SJCRH30 (cell line): ENCODE measurements at regions not wholly inside any gene's neighbourhood (a gene's known extent, or its start where the extent isn't known, plus 50 kb on each side); places are given as distances from the start of the nearest gene placed in this dataset.

Experiments used
- DNase-seq, 2 experiments: peaks; one replicate each; pipeline ENCODE4 v3.0.0-alpha.2; 2015 to 2020
- H3K27ac ChIP-seq: fragments of 250-450 bp; sonication (Bioruptor Pico); 2 replicates; pipeline ENCODE4 v1.5.1; 2020; ENCODE audit warnings: mild to moderate bottlenecking, moderate library complexity
- H3K27me3 ChIP-seq: fragments of 250-450 bp; sonication (Bioruptor Pico); 2 replicates; pipeline ENCODE4 v1.5.1; 2020; ENCODE audit warnings: mild to moderate bottlenecking, moderate library complexity
- H3K36me3 ChIP-seq: fragments of 250-450 bp; sonication (Bioruptor Pico); 2 replicates; pipeline ENCODE4 v1.5.1; 2020; ENCODE audit warnings: mild to moderate bottlenecking, moderate library complexity
- H3K4me1 ChIP-seq: fragments of 250-450 bp; sonication (Bioruptor Pico); 2 replicates; pipeline ENCODE4 v1.5.1; 2020; ENCODE audit warnings: mild to moderate bottlenecking, moderate library complexity
- H3K4me3 ChIP-seq: fragments of 250-450 bp; sonication (Bioruptor Pico); 2 replicates; pipeline ENCODE4 v1.5.1; 2020; ENCODE audit warnings: mild to moderate bottlenecking, moderate library complexity
- H3K9me3 ChIP-seq: fragments of 250-450 bp; sonication (Bioruptor Pico); replicated peaks from 2 replicates; pipeline ENCODE4 v1.5.1; 2020; ENCODE audit warnings: mild to moderate bottlenecking, moderate library complexity

DNA sequence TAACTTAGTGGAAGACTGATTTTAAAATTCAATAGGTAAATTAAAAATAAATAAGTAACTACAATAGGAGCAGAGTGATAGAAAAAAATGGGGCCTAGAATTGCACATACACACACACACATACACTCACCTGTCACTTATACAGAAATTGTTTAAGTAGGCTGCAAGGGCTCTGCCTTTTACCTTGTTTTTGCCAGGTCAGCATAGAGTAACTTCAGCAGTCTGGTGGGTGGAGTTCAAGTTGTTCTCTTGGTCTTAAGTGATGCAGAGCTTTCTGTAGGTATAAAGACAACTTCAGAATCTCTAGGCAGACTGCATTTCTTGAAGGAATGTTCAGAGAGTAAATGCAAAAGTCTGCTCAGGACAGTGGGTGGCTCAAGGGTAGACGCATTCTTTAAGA lies 457.0 kb downstream of the INHBA start:
- no peak for DNase-seq
- Histone ChIP-seq H3K27ac (no peak overlapping the region), H3K9me3 (no peaks in the 10 kb centered on the region), H3K4me3 (no peak overlapping the region), H3K4me1 (no peaks in the 10 kb centered on the region), H3K27me3 (no peaks in the 10 kb centered on the region), H3K36me3 (no peaks in the 10 kb centered on the region)

DNA sequence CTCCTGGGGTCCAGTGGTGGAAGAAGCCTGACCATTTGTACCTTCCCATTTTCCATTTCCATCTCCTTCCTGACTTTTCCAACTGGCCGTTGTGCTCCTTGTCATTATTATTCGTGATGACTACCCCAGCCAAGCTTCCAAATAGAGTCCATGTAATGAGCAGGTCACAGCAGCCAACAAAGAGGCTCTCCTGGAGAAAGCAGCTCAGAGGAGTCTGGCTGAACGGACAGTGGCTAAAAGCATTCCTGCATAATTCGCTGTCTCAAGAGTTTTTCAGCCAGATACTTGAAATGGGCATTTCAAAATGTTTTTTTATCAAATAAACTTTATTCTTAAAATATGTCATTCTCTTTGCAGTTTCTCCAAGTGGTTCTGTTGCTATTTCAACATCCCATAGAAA lies 458.6 kb downstream of the INHBA start:
- Histone ChIP-seq H3K4me3 (no peak overlapping the region), H3K27ac (no peak overlapping the region), H3K36me3 (no peaks in the 10 kb centered on the region), H3K9me3 (no peaks in the 10 kb centered on the region), H3K27me3 (no peaks in the 10 kb centered on the region), H3K4me1 (no peaks in the 10 kb centered on the region)
- no peak for DNase-seq

GRCh38 chr7:41241641-41242040 lies 461.2 kb downstream of the INHBA start:
- DNase-seq: no peak

GRCh38 chr7:41239596-41239995 lies 463.3 kb downstream of the INHBA start:
- Histone ChIP-seq H3K27me3 (0 out of 2 replicates have a peak, but pooled peaks cover 3% of the 10 kb centered on the region), H3K4me3 (no peak overlapping the region), H3K9me3 (no peaks in the 10 kb centered on the region), H3K36me3 (no peaks in the 10 kb centered on the region), H3K4me1 (no peaks in the 10 kb centered on the region), H3K27ac (no peak overlapping the region)
- DNase-seq: no peak

More at GRCh38 chr7:41241641-41242040, 461.2 kb downstream of the INHBA start:
- no peaks in the 10 kb centered on the region for H3K9me3 ChIP-seq
- H3K36me3 ChIP-seq: no peaks in the 10 kb centered on the region
- no peak overlapping the region for H3K4me3 ChIP-seq
- no peaks in the 10 kb centered on the region for H3K4me1 ChIP-seq
- 0 out of 2 replicates have a peak, but pooled peaks cover 3% of the 10 kb centered on the region for H3K27me3 ChIP-seq
- no peak overlapping the region for H3K27ac ChIP-seq

GRCh38 chr7:41238851-41239331 lies 464.0 kb downstream of the INHBA start:
- no peak overlapping the region for H3K27ac ChIP-seq

DNA sequence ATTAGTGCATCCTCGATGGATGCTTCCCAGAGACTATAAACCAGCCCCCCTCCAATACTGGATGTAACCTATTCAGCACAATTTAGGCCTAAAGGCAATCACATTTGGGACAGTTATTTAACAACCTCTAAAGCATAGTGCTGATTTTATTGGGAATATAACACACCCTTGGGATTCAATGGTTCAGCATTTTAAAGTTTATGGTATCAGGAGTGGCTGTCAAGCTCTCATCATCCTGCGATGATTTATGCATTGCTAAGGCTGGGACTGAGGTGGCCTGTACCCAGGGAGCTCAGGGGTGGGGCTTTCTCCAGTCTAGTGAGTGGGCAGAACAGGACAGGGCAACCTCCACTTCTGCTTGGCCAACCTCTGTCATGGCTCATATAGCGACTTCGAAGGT lies 464.9 kb downstream of the INHBA start:
- Histone ChIP-seq H3K27me3 (0 out of 2 replicates have a peak, but pooled peaks cover 3% of the 10 kb centered on the region), H3K9me3 (no peaks in the 10 kb centered on the region), H3K4me3 (no peak overlapping the region), H3K27ac (no peak overlapping the region), H3K4me1 (no peaks in the 10 kb centered on the region), H3K36me3 (no peaks in the 10 kb centered on the region)
- no peak for DNase-seq

More at GRCh38 chr7:41238851-41239331, 464.0 kb downstream of the INHBA start:
- Histone ChIP-seq H3K27me3 (0 out of 2 replicates have a peak, but pooled peaks cover 3% of the 10 kb centered on the region), H3K9me3 (no peaks in the 10 kb centered on the region), H3K4me1 (no peaks in the 10 kb centered on the region), H3K4me3 (no peak overlapping the region), H3K36me3 (no peaks in the 10 kb centered on the region)
- no peak for DNase-seq

- no peaks in the 10 kb centered on the region for H3K4me1 ChIP-seq
- H3K9me3 ChIP-seq: no peaks in the 10 kb centered on the region
- H3K27me3 ChIP-seq: no peaks in the 10 kb centered on the region
- DNase-seq: no peak
- H3K4me3 ChIP-seq: no peak overlapping the region
- H3K27ac ChIP-seq: no peak overlapping the region
- H3K36me3 ChIP-seq: no peaks in the 10 kb centered on the region
Observed at GRCh38 chr7:41232086-41232485, 470.8 kb downstream of the INHBA start.

GRCh38 chr7:41224063-41224763 lies 478.7 kb downstream of the INHBA start:
- Histone ChIP-seq H3K27me3 (peaks cover 9% of the 10 kb centered on the region; the same call in 1 of the 2 replicates), H3K9me3 (no peaks in the 10 kb centered on the region), H3K36me3 (no peaks in the 10 kb centered on the region), H3K27ac (no peak overlapping the region), H3K4me1 (no peaks in the 10 kb centered on the region), H3K4me3 (no peak overlapping the region)
- DNase-seq: no peak

DNA sequence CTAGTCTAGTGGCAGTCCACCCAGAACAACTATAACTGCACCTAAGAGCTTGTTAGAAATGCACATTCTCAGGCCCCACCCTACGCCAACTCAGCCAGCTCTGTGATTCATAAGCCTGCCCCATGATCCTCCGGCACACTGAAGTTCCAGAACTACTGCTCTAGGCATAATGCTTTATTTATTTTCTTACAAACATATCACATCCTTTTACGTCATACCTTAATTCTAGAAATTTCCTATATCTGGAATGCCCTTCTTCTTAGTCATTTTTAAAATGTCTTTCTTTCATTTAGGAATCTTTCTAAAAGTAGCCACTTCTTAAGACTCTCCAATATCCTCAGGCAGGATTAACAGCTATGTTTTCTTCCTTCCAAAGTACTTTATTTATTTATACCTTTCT lies 480.1 kb downstream of the INHBA start:
- no peaks in the 10 kb centered on the region for H3K36me3 ChIP-seq
- no peak for DNase-seq

DNA sequence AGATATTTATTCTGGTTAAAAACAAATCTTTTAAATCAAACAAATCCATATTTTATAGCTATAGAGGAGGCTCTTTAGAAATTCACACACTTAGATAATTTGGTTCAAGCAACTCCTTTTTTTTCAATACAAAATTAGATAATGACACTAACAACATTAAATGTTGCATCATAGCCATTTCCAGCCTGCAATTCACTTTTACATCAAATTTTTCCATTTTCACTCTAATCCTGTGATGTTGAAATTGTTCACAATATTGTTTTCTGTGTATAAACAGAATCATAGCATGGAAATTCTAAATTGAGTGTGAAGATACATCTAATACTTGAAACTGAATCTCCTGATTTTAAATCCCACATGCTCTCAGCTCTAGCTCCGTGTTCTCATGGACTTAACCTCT lies 482.6 kb downstream of the INHBA start:
- Histone ChIP-seq H3K4me3 (no peak overlapping the region), H3K4me1 (no peaks in the 10 kb centered on the region), H3K27ac (no peak overlapping the region), H3K36me3 (no peaks in the 10 kb centered on the region), H3K27me3 (peaks cover 9% of the 10 kb centered on the region; the same call in 1 of the 2 replicates), H3K9me3 (no peaks in the 10 kb centered on the region)
- DNase-seq: no peak

More for the DNA sequence above, 480.1 kb downstream of the INHBA start:
- Histone ChIP-seq H3K27me3 (peaks cover 9% of the 10 kb centered on the region; the same call in 1 of the 2 replicates), H3K9me3 (no peaks in the 10 kb centered on the region), H3K4me1 (no peaks in the 10 kb centered on the region), H3K4me3 (no peak overlapping the region), H3K27ac (no peak overlapping the region)

- H3K4me1 ChIP-seq: no peaks in the 10 kb centered on the region
- H3K9me3 ChIP-seq: no peaks in the 10 kb centered on the region
- no peaks in the 10 kb centered on the region for H3K36me3 ChIP-seq
- no peak overlapping the region for H3K4me3 ChIP-seq
- peaks cover 8% of the 10 kb centered on the region; the same call in 1 of the 2 replicates for H3K27me3 ChIP-seq
- no peak for DNase-seq
- no peak overlapping the region for H3K27ac ChIP-seq
Observed at GRCh38 chr7:41219276-41219675, 483.6 kb downstream of the INHBA start.

- Histone ChIP-seq H3K4me3 (no peak overlapping the region), H3K9me3 (no peaks in the 10 kb centered on the region), H3K27me3 (no peaks in the 10 kb centered on the region), H3K4me1 (no peaks in the 10 kb centered on the region), H3K36me3 (no peaks in the 10 kb centered on the region), H3K27ac (no peak overlapping the region)
- DNase-seq: no peak
Observed at GRCh38 chr7:41217306-41217705, 485.6 kb downstream of the INHBA start.

- Histone ChIP-seq H3K27ac (no peak overlapping the region), H3K9me3 (no peaks in the 10 kb centered on the region; the same call in 1 of the 2 replicates), H3K36me3 (no peaks in the 10 kb centered on the region), H3K4me1 (no peaks in the 10 kb centered on the region), H3K4me3 (no peak overlapping the region), H3K27me3 (no peaks in the 10 kb centered on the region)
- DNase-seq: no peak
Observed at GRCh38 chr7:41207141-41207540, 495.7 kb downstream of the INHBA start.

GRCh38 chr7:41206267-41206666 lies 496.6 kb downstream of the INHBA start:
- DNase-seq: no peak
- Histone ChIP-seq H3K36me3 (no peaks in the 10 kb centered on the region), H3K27ac (no peak overlapping the region), H3K9me3 (no peaks in the 10 kb centered on the region; the same call in 1 of the 2 replicates), H3K4me3 (no peak overlapping the region), H3K4me1 (no peaks in the 10 kb centered on the region), H3K27me3 (no peaks in the 10 kb centered on the region)

DNA sequence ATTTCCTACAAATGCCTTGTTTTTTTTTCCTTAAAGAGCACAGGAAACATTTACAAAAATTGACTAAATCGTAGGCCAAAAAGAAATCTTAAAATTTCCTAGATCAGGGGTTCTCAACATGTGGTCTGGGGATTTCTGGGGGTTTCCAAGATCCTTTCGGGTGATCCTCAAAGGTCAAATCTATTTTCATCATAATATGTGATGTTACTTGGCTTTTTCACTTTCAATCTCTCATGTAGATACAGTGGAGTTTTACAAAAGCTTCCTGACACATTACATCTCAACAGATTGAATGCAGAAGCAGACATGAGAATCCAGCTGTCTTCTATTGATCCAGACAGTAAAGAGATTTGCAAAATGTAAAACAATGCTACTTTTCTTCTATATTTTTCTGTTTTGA lies 497.3 kb downstream of the INHBA start:
- no peaks in the 10 kb centered on the region for H3K36me3 ChIP-seq
- no peak overlapping the region for H3K4me3 ChIP-seq
- no peak for DNase-seq
- no peak overlapping the region for H3K27ac ChIP-seq
- H3K4me1 ChIP-seq: no peaks in the 10 kb centered on the region
- H3K27me3 ChIP-seq: no peaks in the 10 kb centered on the region
- no peaks in the 10 kb centered on the region; the same call in 1 of the 2 replicates for H3K9me3 ChIP-seq

- Histone ChIP-seq H3K27ac (no peak overlapping the region), H3K9me3 (no peaks in the 10 kb centered on the region), H3K27me3 (no peaks in the 10 kb centered on the region), H3K36me3 (no peaks in the 10 kb centered on the region), H3K4me3 (no peak overlapping the region), H3K4me1 (no peaks in the 10 kb centered on the region)
- no peak for DNase-seq
Observed at GRCh38 chr7:41203542-41203941, 499.3 kb downstream of the INHBA start.
